Smooth muscle cell (in vitro differentiated cells): ENCODE measurements at regions not wholly inside any gene's neighbourhood (a gene's known extent, or its start where the extent isn't known, plus 50 kb on each side); places are given as distances from the start of the nearest gene placed in this dataset.

Source experiments
- DNase-seq: peaks from one replicate; lab custom pipeline; 2025; ENCODE audit not compliant: unreplicated experiment; lab: John Stamatoyannopoulos, UW
- H2AFZ ChIP-seq: fragments of 200-600 bp; sonication (generic); 2 replicates; pipeline ENCODE4 v1.6.0; 2016; ENCODE audit warnings: antibody characterized with exemption, low read depth, mild to moderate bottlenecking
- H3F3A ChIP-seq: fragments of 200-600 bp; sonication (generic); 2 replicates; pipeline ENCODE4 v1.6.0; 2017; ENCODE audit warnings: antibody characterized with exemption, low read depth
- H3K27ac ChIP-seq: fragments of 200-600 bp; sonication (generic); 2 replicates; pipeline ENCODE4 v1.5.1; 2016; ENCODE audit warnings: low read depth, mild to moderate bottlenecking
- H3K27me3 ChIP-seq: fragments of 200-600 bp; sonication (generic); 2 replicates; pipeline ENCODE4 v1.6.1; 2016; ENCODE audit warnings: low read depth, mild to moderate bottlenecking
- H3K36me3 ChIP-seq: fragments of 200-600 bp; sonication (generic); 2 replicates; pipeline ENCODE4 v1.5.1; 2016; ENCODE audit warnings: low read depth
- H3K4me1 ChIP-seq: fragments of 200-600 bp; sonication (generic); 2 replicates; pipeline ENCODE4 v1.5.1; 2016; ENCODE audit warnings: low read depth
- H3K4me2 ChIP-seq: fragments of 200-600 bp; sonication (generic); 2 replicates; pipeline ENCODE4 v1.6.0; 2016; ENCODE audit warnings: mild to moderate bottlenecking
- H3K4me3 ChIP-seq: fragments of 200-600 bp; sonication (generic); 2 replicates; pipeline ENCODE4 v1.5.1; 2016; ENCODE audit warnings: mild to moderate bottlenecking
- H3K79me2 ChIP-seq: fragments of 200-600 bp; sonication (generic); 2 replicates; pipeline ENCODE4 v1.6.0; 2016; ENCODE audit warnings: low read depth, mild to moderate bottlenecking
- H3K9ac ChIP-seq: fragments of 200-600 bp; sonication (generic); 2 replicates; pipeline ENCODE4 v1.6.0; 2016; ENCODE audit warnings: low read depth
- H3K9me3 ChIP-seq: fragments of 200-600 bp; sonication (generic); replicated peaks from 2 replicates; pipeline ENCODE4 v1.5.1; 2016; ENCODE audit warnings: low read depth
- H4K20me1 ChIP-seq: fragments of 200-600 bp; sonication (generic); 2 replicates; pipeline ENCODE4 v1.6.0; 2016; ENCODE audit warnings: low read depth
- CTCF ChIP-seq: fragments of 200-600 bp; sonication (generic); IDR thresholded peaks from 2 replicates; pipeline ENCODE4 v1.5.1; 2017; ENCODE audit warnings: borderline replicate concordance, mild to moderate bottlenecking, antibody characterized with exemption; ENCODE audit not compliant: insufficient read depth, poor library complexity, severe bottlenecking
- WGBS: methylation state at CpG from one replicate; pipeline ENCODE4 v1.1.7; 2016; ENCODE audit warnings: low lambda C conversion rate; 5-methylcytosine and 5-hydroxymethylcytosine counted together

GRCh38 chr12:126781593-126781992, 1485.4 kb upstream of the TMEM132C start:
- TF ChIP-seq CTCF, result no peak
- Histone ChIP-seq H3F3A (no peaks in the 10 kb centered on the region), H4K20me1 (no peaks in the 10 kb centered on the region), H3K4me2 (no peak overlapping the region), H3K27ac (no peak overlapping the region), H3K27me3 (peaks cover 4% of the 10 kb centered on the region), H3K79me2 (no peaks in the 10 kb centered on the region), H3K9me3 (no peaks in the 10 kb centered on the region), H3K4me3 (no peak overlapping the region), H2AFZ (no peak overlapping the region), H3K36me3 (no peaks in the 10 kb centered on the region), H3K9ac (no peak overlapping the region), H3K4me1 (no peaks in the 10 kb centered on the region)
- 82% methylated on average over 3 of the region's 3 CpGs for WGBS
- DNase-seq, result no peak

GRCh38 chr12:126782083-126782482, 1484.9 kb upstream of the TMEM132C start:
- no peaks in the 10 kb centered on the region for H3K36me3 ChIP-seq
- no peak overlapping the region for H2AFZ ChIP-seq
- no peak overlapping the region for H3K4me2 ChIP-seq
- no peaks in the 10 kb centered on the region for H3F3A ChIP-seq
- no peaks in the 10 kb centered on the region for H3K9me3 ChIP-seq
- DNase-seq, result no peak
- H4K20me1 ChIP-seq, result no peaks in the 10 kb centered on the region
- H3K4me1 ChIP-seq, result no peaks in the 10 kb centered on the region
- no peak overlapping the region for H3K27ac ChIP-seq
- TF ChIP-seq CTCF, result no peak
- no peak overlapping the region for H3K9ac ChIP-seq
- 95% methylated on average over 2 of the region's 2 CpGs for WGBS
- no peaks in the 10 kb centered on the region for H3K79me2 ChIP-seq
- H3K27me3 ChIP-seq, result peaks cover 4% of the 10 kb centered on the region
- no peak overlapping the region for H3K4me3 ChIP-seq

- Histone ChIP-seq H3K4me2 (no peak overlapping the region), H3K4me1 (no peaks in the 10 kb centered on the region), H3K4me3 (no peak overlapping the region), H2AFZ (no peak overlapping the region), H3K27me3 (peaks cover 4% of the 10 kb centered on the region), H3K79me2 (no peaks in the 10 kb centered on the region), H3K36me3 (no peaks in the 10 kb centered on the region), H4K20me1 (no peaks in the 10 kb centered on the region), H3K27ac (no peak overlapping the region), H3K9me3 (no peaks in the 10 kb centered on the region), H3K9ac (no peak overlapping the region), H3F3A (no peaks in the 10 kb centered on the region)
- WGBS, result 47% methylated on average over 9 of the region's 9 CpGs
- DNase-seq, result no peak
- peak; percentile 62 for TF ChIP-seq CTCF
Observed at GRCh38 chr12:126784328-126784921, 1482.5 kb upstream of the TMEM132C start.

GRCh38 chr12:126789963-126790362, 1477.0 kb upstream of the TMEM132C start:
- no peaks in the 10 kb centered on the region for H3K9me3 ChIP-seq
- H3K27ac ChIP-seq, result no peak overlapping the region
- no peaks in the 10 kb centered on the region for H3K4me1 ChIP-seq
- no peaks in the 10 kb centered on the region for H3K27me3 ChIP-seq
- H3K4me3 ChIP-seq, result no peak overlapping the region
- no peaks in the 10 kb centered on the region for H4K20me1 ChIP-seq
- H3K9ac ChIP-seq, result no peak overlapping the region
- H3K4me2 ChIP-seq, result no peak overlapping the region
- H3F3A ChIP-seq, result no peaks in the 10 kb centered on the region
- no peaks in the 10 kb centered on the region for H3K36me3 ChIP-seq
- no peak overlapping the region for H2AFZ ChIP-seq
- 83% methylated on average over 4 of the region's 4 CpGs for WGBS
- TF ChIP-seq CTCF, result no peak
- no peak for DNase-seq
- no peaks in the 10 kb centered on the region for H3K79me2 ChIP-seq
